HG03521 (cell line): ENCODE measurements at regions not wholly inside any gene's neighbourhood (a gene's known extent, or its start where the extent isn't known, plus 50 kb on each side); places are given as distances from the start of the nearest gene placed in this dataset.

Experiments
- ATAC-seq: cut with Tn5 transposase; IDR thresholded peaks from one replicate; pipeline ENCODE4 v1.9.1; 2021; ENCODE audit warnings: mild to moderate bottlenecking, moderate library complexity; ENCODE audit not compliant: unreplicated experiment

DNA sequence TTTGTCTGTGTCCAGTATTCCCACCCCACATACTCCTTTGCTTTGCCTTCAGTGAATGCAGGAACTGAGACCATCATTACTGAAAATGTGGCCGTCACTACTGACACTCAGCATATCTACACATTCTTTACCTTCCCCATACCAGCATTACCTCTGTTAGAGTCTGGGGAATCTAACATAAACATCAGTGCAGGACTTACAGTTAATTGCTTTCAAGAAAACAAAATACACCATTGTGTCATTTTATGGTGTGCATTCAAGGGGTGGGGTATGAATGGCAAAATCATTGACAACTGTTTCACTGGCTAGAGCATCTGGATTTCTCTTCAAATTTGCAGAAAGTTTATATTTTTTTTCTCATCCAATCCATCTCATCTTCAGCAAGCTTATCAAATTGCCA lies 731.4 kb upstream of the RIOK2 start:
- ATAC-seq = no peak

GRCh38 chr5:97915106-97915505 lies 732.1 kb upstream of the RIOK2 start:
- ATAC-seq = no peak

- ATAC-seq = no peak
Measured at GRCh38 chr5:97918057-97918456, 735.0 kb upstream of the RIOK2 start.

DNA sequence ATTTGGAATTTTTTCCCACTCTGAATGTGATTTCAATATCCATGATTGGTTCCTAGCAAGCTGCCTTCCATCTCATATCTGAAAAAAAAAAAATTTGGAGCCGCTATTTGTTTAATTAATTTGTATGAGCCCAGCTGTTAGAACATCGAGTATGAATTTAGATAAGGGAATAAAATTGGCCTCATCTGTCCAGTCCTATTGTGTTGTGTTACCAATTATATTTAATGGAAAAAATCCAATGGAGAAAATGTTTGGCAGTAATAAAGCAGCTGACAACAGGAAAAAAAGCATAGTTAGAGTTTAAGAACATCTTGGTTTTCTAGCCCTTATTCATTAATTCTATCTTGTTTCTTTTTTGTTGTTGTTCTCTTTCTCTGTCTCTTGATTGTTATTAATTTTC lies 735.6 kb upstream of the RIOK2 start:
- no peak for ATAC-seq

DNA sequence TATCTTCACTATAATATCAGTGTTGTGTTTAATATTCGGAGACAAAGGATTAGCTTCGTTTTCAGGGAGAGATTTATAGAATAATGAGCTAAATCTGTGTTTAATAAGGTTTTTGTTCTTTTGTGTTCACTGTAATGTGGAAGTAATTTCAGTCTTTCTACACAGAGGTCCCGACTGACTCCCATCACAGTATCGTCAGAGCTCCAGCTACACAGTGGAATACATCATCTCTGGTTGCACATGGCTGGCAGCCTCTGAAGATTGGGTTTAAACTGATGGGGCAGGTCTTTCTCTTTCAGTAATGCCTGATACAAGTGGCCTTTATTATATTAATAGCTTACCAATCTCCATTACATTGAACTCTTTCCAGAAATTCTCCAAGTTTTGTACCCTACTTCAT lies 736.7 kb upstream of the RIOK2 start:
- no peak for ATAC-seq

DNA sequence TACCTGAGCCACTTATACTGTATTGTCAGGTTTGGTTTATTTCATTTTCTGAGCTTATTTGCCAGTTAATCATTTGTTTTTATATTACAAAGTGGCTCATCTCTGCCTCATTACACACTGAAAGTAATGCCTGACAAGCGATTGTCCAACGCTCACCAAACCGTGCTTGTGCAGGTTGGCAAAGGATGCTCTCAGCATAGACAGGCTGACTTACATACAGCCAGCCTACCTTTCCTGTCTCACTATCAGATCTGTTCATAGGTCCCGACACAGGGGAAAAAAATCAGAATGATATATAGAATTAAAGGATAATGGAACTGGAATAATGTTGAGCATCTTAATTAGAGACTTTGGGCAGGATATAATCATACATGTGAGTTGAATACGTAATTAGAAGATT lies 739.7 kb upstream of the RIOK2 start:
- ATAC-seq = no peak

- no peak for ATAC-seq
Measured at GRCh38 chr5:97923496-97923895, 740.4 kb upstream of the RIOK2 start.

GRCh38 chr5:97923997-97924396 lies 741.0 kb upstream of the RIOK2 start:
- peak; percentile 49 for ATAC-seq

GRCh38 chr5:97929383-97929782 lies 746.3 kb upstream of the RIOK2 start:
- ATAC-seq = no peak

DNA sequence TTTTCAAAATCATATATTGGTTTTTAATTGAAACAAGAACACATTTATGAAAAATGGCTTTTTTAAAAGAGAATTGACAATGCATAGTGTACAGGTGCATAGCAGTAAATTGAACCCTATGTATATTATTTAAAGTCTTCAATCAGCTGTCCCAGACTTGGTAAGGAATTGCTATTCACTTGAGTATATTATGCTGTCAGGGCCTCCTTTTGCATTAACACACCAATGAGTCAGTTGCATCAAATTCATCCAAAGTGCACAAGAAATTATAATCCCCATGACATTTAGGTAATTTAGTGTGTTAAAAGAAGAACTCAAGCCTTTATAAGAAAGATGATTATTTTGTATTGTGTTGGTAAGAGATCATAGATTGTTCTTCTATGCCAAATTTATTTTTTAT lies 748.8 kb upstream of the RIOK2 start:
- no peak for ATAC-seq

- no peak for ATAC-seq
Measured at GRCh38 chr5:97936231-97936630, 753.2 kb upstream of the RIOK2 start.

GRCh38 chr5:97937846-97938245 lies 754.8 kb upstream of the RIOK2 start:
- no peak for ATAC-seq

DNA sequence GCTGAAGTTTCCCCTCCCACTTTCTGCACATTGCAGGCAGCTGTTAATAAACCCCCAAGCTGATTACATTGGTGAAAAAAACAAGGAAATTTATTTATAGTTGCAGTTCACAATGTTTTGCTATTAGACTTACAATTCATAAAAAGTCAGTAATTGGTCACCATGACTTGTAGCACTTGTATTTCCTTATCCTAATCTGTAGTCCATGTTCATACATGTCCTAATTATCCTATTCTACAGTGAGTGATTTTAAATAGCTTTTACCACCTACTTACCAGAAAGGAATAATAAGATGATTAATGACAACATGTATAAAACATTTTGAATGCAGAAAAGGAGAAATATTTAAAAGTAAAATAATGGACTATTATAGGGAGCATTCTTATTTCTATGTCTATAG lies 760.0 kb upstream of the RIOK2 start:
- ATAC-seq = no peak

DNA sequence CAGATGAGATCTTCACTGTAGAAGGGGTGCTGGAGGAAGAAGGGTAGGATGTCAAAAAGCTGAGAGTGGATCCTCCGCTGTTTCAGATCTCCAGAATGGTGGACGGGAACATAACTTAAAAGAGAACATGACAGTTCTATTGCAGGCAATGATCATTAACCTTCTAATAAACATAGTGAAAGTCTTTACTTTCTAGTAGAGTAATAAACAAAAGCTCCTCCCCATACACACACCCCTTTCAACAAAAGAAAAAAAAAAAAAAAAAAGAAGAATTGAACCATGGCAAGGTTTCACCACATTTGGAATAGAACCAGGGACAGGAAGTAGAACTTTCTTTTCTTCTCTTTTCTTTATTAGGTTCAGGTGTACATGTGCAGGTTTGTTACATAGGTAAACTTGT lies 768.1 kb upstream of the RIOK2 start:
- no peak for ATAC-seq

DNA sequence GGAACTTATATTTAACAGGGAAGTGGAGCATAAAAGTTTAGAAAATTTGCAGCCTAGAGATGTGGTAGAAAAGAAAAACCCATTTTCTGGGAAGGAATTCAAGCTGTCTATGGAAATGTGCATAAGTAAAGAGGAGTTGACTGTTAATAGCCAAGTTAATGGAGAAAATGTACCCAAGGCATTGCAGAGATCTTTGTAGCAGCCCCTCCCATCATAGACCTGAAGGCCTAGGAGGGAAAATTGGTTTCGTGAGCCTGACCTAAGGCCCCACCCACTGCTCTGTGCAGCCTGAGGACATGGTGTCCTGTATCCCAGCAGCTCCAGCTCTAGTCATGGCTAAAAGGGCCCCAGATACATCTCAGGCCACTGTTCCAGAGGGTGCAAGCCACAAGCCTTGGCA lies 772.4 kb upstream of the RIOK2 start:
- ATAC-seq = no peak

GRCh38 chr5:97967292-97967691 lies 784.2 kb upstream of the RIOK2 start:
- ATAC-seq = no peak

GRCh38 chr5:97968346-97968745 lies 785.3 kb upstream of the RIOK2 start:
- ATAC-seq = no peak

DNA sequence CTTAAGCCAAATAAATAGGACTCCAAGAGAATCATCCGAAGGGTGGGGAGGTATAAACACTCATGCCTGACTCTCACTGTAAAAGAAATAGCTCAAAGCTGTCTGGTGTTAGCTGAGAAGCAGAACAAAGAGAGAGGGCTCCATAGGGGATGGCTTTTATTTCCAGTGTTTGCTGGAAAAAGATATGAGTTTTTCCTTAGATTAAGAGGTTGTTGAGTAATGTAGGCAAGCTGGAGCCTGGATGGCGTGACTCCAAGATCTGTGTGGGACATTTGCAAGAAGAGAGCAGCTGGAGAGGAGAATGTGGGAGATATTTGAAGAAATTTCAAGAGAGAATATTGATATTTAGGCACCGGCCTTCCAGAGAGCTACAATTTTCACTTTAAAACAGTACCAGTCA lies 793.7 kb upstream of the RGMB start:
- ATAC-seq = no peak

DNA sequence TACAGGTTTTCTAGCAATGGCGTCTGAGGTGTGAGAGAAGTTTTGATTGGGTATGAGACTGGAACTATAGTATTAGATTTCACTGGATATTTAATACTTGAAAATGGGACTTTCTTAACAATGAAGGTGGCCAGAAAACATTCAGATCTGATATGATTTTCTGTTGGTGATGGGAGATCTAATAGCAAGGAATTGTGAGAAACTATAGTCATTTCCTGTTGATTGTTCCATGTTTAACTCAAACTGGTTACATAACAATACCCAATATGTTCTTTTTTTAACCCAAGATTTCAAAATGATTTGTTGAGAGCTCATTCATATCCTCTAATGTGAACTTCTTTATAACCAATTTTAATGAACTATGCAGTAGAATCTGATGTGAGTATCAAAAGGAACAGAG lies 793.2 kb upstream of the RGMB start:
- no peak for ATAC-seq

GRCh38 chr5:97986069-97986468 lies 787.4 kb upstream of the RGMB start:
- no peak for ATAC-seq

- no peak for ATAC-seq
Measured at GRCh38 chr5:97991236-97991635, 782.2 kb upstream of the RGMB start.

DNA sequence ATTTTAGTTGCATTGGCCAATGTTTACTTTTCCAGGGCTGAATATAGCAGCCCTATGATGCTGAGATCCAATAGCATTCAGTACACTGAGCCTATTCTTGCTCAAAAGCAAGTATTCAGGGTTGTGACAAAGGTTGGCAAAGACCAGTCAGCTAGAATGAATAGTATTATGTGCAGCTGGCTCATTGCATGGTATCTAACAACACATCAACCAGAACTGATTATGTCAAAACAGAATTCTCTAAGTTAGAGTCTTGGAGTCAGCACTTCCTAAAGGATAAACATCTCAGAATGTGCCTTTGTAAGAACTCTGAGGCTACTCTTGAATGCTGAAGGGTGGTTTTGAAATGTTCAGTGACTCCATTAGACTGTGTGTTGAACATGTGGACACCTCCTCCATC lies 774.5 kb upstream of the RGMB start:
- no peak for ATAC-seq

GRCh38 chr5:98004463-98004862 lies 769.0 kb upstream of the RGMB start:
- no peak for ATAC-seq

DNA sequence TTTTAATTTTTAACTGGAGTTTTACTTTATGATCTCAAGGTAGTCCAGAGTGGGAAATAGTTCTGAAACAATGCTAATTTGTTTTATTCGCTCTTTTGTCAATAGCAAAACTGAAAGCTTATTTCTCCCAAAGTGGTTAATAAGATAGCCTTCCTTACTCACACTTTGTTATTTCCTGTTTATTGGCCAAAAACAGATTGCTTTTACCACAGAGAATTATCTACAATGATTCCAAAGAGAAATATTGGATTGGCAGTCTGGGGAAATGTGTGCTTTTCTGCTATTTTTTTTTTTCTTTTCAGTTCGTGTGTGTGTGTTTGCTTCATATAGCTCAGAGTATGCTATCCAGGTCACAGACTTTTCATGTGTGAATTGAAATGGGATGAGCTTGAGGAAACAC lies 756.7 kb upstream of the RGMB start:
- no peak for ATAC-seq
